Ovary (tissue), 7 donors: ENCODE measurements at regions not wholly inside any gene's neighbourhood (a gene's known extent, or its start where the extent isn't known, plus 50 kb on each side); places are given as distances from the start of the nearest gene placed in this dataset.

Experiments used
- DNase-seq, 5 donors: peaks; one replicate each; pipeline ENCODE4 v3.0.0-alpha.2; 2019 to 2020
- H3K27ac ChIP-seq, 2 donors: fragments of 200-600 bp; one replicate each; pipeline versions ENCODE4 v1.5.1 to v1.8.0; 2019 to 2022
- H3K27me3 ChIP-seq: fragments of 200-600 bp; one replicate; pipeline ENCODE4 v1.8.0; 2022
- H3K36me3 ChIP-seq: fragments of 200-600 bp; sonication (generic); one replicate; pipeline ENCODE4 v1.5.1; 2019
- H3K4me1 ChIP-seq: one replicate; pipeline ENCODE4 v1.8.1; 2013; ENCODE audit warnings: mild to moderate bottlenecking, moderate library complexity; ENCODE audit not compliant: insufficient read depth
- H3K4me3 ChIP-seq: fragments of 200-600 bp; sonication (generic); one replicate; pipeline ENCODE4 v1.5.1; 2017
- H3K9me3 ChIP-seq, 2 donors: fragments of 200-600 bp in 1 of 2; sonication (generic) in 1 of 2; one replicate each; pipeline versions ENCODE4 v1.5.1 to v1.8.1; 2013 to 2019; ENCODE audit warnings: mild to moderate bottlenecking in 1 of 2, moderate library complexity in 1 of 2
- CTCF ChIP-seq, 3 donors: fragments of 450-650 bp in 2 of 3; fragments of 200-600 bp in 1 of 3; IDR thresholded peaks; one replicate each; pipeline versions ENCODE4 v1.5.1 to v1.8.0; 2016 to 2022; ENCODE audit warnings: antibody characterized with exemption in 3 of 3, mild to moderate bottlenecking in 1 of 3
- EP300 ChIP-seq: sonication (generic); formaldehyde crosslinking; IDR thresholded peaks from one replicate; pipeline ENCODE4 v1.6.1; 2017; ENCODE audit warnings: antibody characterized with exemption
- POLR2A ChIP-seq: fragments of 450-650 bp; IDR thresholded peaks from one replicate; pipeline ENCODE4 v1.6.1; 2017; ENCODE audit warnings: antibody characterized with exemption, mild to moderate bottlenecking, moderate library complexity
- WGBS, 3 donors: extraction: QIAGEN DNeasy Blood & Tissue Kit in 1 of 3; methylation state at CpG; one replicate each; pipeline versions ENCODE4 v1.1.5 to v1.1.7; 2013 to 2017; 5-methylcytosine and 5-hydroxymethylcytosine counted together
- intact Hi-C, 4 donors: fragments of 100-400 bp; cut with DNase I; formaldehyde crosslinking; loops; one replicate each; pipeline versions ENCODE4 v1.11.0 to v1.15.1; 2022 to 2023
- donor health status: DM: no; HTN: no; CAD: no; lungs with moderate emphysema.
- donor health status: DM: no; HTN: no; CAD: no.
- donor health status: Bipolar disorder and iron deficiency.
- donor health status: DM: no; HTN: no; CAD: no.
- donor health status: DM: yes; HTN: yes; CAD: no.

DNA sequence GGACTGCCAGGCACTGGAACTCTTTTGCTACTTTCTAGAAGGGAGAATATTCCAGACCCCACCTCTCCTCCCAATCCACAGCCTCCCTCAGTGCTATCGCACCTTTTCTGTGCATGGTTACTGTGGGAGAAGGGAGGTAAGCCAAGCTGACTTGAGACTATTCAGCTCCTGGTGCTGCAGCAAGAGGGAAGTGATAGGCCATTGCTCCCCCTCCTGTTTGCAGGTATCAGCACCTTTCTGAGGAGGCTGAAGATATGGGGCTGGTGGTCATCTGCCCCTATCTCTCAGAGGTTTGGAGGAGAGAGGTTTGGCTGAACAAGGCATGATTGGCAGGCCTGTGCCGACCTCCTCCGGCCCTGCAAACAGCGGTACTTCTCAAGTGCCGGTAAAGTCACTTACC lies 103.3 kb upstream of the GATB start:
- H3K27ac ChIP-seq, result no peak overlapping the region
- H3K4me1 ChIP-seq, result no peaks in the 10 kb centered on the region
- no peak for DNase-seq
- TF ChIP-seq POLR2A (no peak), EP300 (no peak), CTCF (IDR thresholded peaks at IDR 0.05) (no peak)
- no peaks in the 10 kb centered on the region for H3K27me3 ChIP-seq
- H3K4me3 ChIP-seq, result no peak overlapping the region
- no peaks in the 10 kb centered on the region for H3K36me3 ChIP-seq
- intact Hi-C loops, result no loop called here
- 79 to 96% (median 89%) methylated on average over 5 of the region's 5 CpGs for WGBS, 3 donors
- no peaks in the 10 kb centered on the region for H3K9me3 ChIP-seq

DNA sequence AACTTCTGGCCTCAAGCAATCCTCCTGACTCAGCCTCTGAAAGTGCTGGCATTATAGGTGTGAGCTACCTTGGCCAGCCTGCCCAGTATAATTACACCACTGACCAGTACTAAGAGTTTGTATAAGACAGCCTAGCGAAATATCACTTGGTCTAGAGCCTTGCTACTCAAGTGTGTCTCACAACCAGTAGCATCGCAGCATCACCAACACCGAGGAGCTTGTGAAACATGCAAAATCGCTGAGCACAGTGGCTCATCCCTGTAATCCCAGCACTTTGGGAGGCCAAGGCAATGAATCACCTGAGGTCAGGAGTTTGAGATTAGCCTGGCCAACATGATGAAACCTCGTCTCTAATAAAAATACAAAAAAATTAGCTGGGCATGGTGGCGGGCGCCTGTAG lies 102.0 kb upstream of the GATB start:
- Histone ChIP-seq H3K27me3 (no peaks in the 10 kb centered on the region), H3K27ac (no peak overlapping the region), H3K4me3 (no peak overlapping the region), H3K36me3 (no peaks in the 10 kb centered on the region), H3K9me3 (no peaks in the 10 kb centered on the region), H3K4me1 (no peaks in the 10 kb centered on the region)
- intact Hi-C loops, result no loop called here
- 75 to 85% (median 76%) methylated on average over 7 of the region's 7 CpGs for WGBS, 3 donors
- TF ChIP-seq POLR2A (no peak), EP300 (no peak), CTCF (IDR thresholded peaks at IDR 0.05) (no peak)
- no peak for DNase-seq

GRCh38 chr4:151860561-151861093 lies 99.8 kb upstream of the GATB start:
- H3K27me3 ChIP-seq, result no peaks in the 10 kb centered on the region
- no peaks in the 10 kb centered on the region for H3K36me3 ChIP-seq
- WGBS, 3 donors, result 82 to 85% (median 85%) methylated on average over 16 of the region's 16 CpGs
- intact Hi-C loops, result no loop called here
- H3K4me1 ChIP-seq, result peaks cover 2% of the 10 kb centered on the region
- no peak overlapping the region for H3K4me3 ChIP-seq
- H3K27ac ChIP-seq, result no peak overlapping the region
- TF ChIP-seq CTCF (IDR thresholded peaks at IDR 0.05), result no peak
- TF ChIP-seq EP300, result no peak
- TF ChIP-seq POLR2A, result no peak
- no peaks in the 10 kb centered on the region for H3K9me3 ChIP-seq
- no peak for DNase-seq

- H3K4me1 ChIP-seq, result peaks cover 2% of the 10 kb centered on the region
- no peaks in the 10 kb centered on the region for H3K9me3 ChIP-seq
- H3K4me3 ChIP-seq, result no peak overlapping the region
- H3K36me3 ChIP-seq, result no peaks in the 10 kb centered on the region
- H3K27me3 ChIP-seq, result no peaks in the 10 kb centered on the region
- H3K27ac ChIP-seq, result no peak overlapping the region
- WGBS, 3 donors, result 68 to 84% (median 73%) methylated on average over 3 of the region's 3 CpGs
- DNase-seq, result no peak
- intact Hi-C loops, result no loop called here
- TF ChIP-seq CTCF (IDR thresholded peaks at IDR 0.05), result no peak
- TF ChIP-seq POLR2A, result no peak
- TF ChIP-seq EP300, result no peak
Measured at GRCh38 chr4:151859641-151860040, 98.8 kb upstream of the GATB start.
